H1 (cell line): ENCODE measurements at regions not wholly inside any gene's neighbourhood (a gene's known extent, or its start where the extent isn't known, plus 50 kb on each side); places are given as distances from the start of the nearest gene placed in this dataset.

Experiments used
- CTCF ChIA-PET: fragments of 300-600 bp; sonication (Branson Sonifier 250); formaldehyde crosslinking; loops from one replicate; lab custom pipeline; 2021; ENCODE audit not compliant: partially characterized antibody; lab: Charles Lee
- POLR2A ChIA-PET: fragments of 300-600 bp; sonication (Branson Sonifier 250); formaldehyde crosslinking; loops from one replicate; lab custom pipeline; 2021; ENCODE audit warnings: inconsistent platforms; ENCODE audit not compliant: partially characterized antibody; lab: Charles Lee
- DNase-seq, 2 experiments: peaks; one replicate each; pipeline versions ENCODE4 v3.0.0 to v3.0.0-alpha.2; 2010 to 2022; ENCODE audit warnings: low spot score in 2 of 2, low read depth in 1 of 2, mixed read lengths in 1 of 2
- FAIRE-seq: peaks from 2 replicates; lab custom pipeline; 2011; peaks lifted over from hg19 to GRCh38; lab: Jason Lieb, UNC
- H2AFZ ChIP-seq: 2 replicates; pipeline ENCODE4 v1.8.1; 2012; ENCODE audit warnings: low read length, inconsistent platforms
- H2AK5ac ChIP-seq: 2 replicates; pipeline ENCODE4 v1.6.1; 2013; ENCODE audit warnings: low read depth, low read length
- H2BK120ac ChIP-seq: replicated peaks from 2 replicates; pipeline ENCODE3; 2013; ENCODE audit warnings: low read depth, low read length, inconsistent platforms
- H2BK12ac ChIP-seq: 2 replicates; pipeline ENCODE4 v1.6.1; 2013; ENCODE audit warnings: low read depth, low read length
- H2BK15ac ChIP-seq: 2 replicates; pipeline ENCODE4 v1.6.1; 2013; ENCODE audit warnings: low read length
- H2BK20ac ChIP-seq: 2 replicates; pipeline ENCODE4 v1.6.1; 2013; ENCODE audit warnings: low read length
- H2BK5ac ChIP-seq: 2 replicates; pipeline ENCODE4 v1.6.1; 2013; ENCODE audit warnings: low read depth, low read length
- H3K14ac ChIP-seq: 2 replicates; pipeline ENCODE4 v1.6.1; 2013; ENCODE audit warnings: inconsistent platforms; ENCODE audit not compliant: insufficient read length
- H3K18ac ChIP-seq: 2 replicates; pipeline ENCODE4 v1.6.1; 2013; ENCODE audit warnings: low read length; ENCODE audit errors: extremely low read depth
- H3K23ac ChIP-seq: 2 replicates; pipeline ENCODE4 v1.6.1; 2013; ENCODE audit warnings: inconsistent platforms; ENCODE audit not compliant: insufficient read length
- H3K23me2 ChIP-seq: 2 replicates; pipeline ENCODE4 v1.6.1; 2013; ENCODE audit warnings: low read depth, low read length
- H3K27ac ChIP-seq: 2 replicates; pipeline ENCODE4 v1.6.1; 2011; ENCODE audit warnings: low read depth, low read length, inconsistent platforms
- H3K27me3 ChIP-seq, 4 experiments: replicated peaks in 1 of 4; 1 replicate in 1 of 4; 2 replicates in 3 of 4; pipeline versions ENCODE4 v1.6.1 to v1.8.1; 2011 to 2013; ENCODE audit warnings: low read length in 3 of 4, mild to moderate bottlenecking in 3 of 4, inconsistent platforms in 2 of 4, mixed read lengths in 2 of 4, moderate library complexity in 1 of 4; ENCODE audit not compliant: control insufficient read depth in 3 of 4, insufficient read depth in 3 of 4; ENCODE audit errors: extremely low read depth in 1 of 4
- H3K36me3 ChIP-seq, 4 experiments: 2 replicates each; pipeline versions ENCODE4 v1.6.1 to v1.8.1; 2011 to 2013; ENCODE audit warnings: mild to moderate bottlenecking in 4 of 4, low read length in 3 of 4, moderate library complexity in 2 of 4, control low read depth in 1 of 4, inconsistent platforms in 1 of 4; ENCODE audit not compliant: insufficient read depth in 4 of 4, control insufficient read depth in 2 of 4
- H3K4ac ChIP-seq: replicated peaks from 2 replicates; pipeline ENCODE3; 2013; ENCODE audit warnings: low read length, low read depth, mixed read lengths, inconsistent platforms; ENCODE audit not compliant: insufficient read length
- H3K4me1 ChIP-seq, 4 experiments: replicated peaks in 1 of 4; 1 replicate in 1 of 4; 2 replicates in 3 of 4; pipeline versions ENCODE4 v1.6.1 to v1.8.1; 2011 to 2013; ENCODE audit warnings: low read length in 3 of 4, inconsistent platforms in 2 of 4, mixed read lengths in 1 of 4; ENCODE audit not compliant: insufficient read depth in 4 of 4, control insufficient read depth in 3 of 4
- H3K4me2 ChIP-seq, 2 experiments: 2 replicates each; pipeline versions ENCODE4 v1.6.1 to v1.8.1; 2011 to 2013; ENCODE audit warnings: low read depth in 2 of 2, low read length in 2 of 2, control low read depth in 1 of 2, inconsistent platforms in 1 of 2, mild to moderate bottlenecking in 1 of 2; ENCODE audit not compliant: insufficient read depth in 1 of 2
- H3K4me3 ChIP-seq, 4 experiments: fragments of 200-600, 300-600 bp in 1 of 4; sonication (generic), shearing (Covaris generic), sonication (Bioruptor Twin) in 1 of 4; 2 replicates each; pipeline versions ENCODE4 v1.5.1 to v1.8.1; 2011 to 2016; ENCODE audit warnings: low read length in 4 of 4, low read depth in 3 of 4, control low read depth in 2 of 4, inconsistent platforms in 2 of 4, mild to moderate bottlenecking in 2 of 4, mixed read lengths in 1 of 4, moderate library complexity in 1 of 4; ENCODE audit not compliant: insufficient read depth in 2 of 4; ENCODE audit errors: extremely low read depth in 1 of 4
- H3K56ac ChIP-seq: replicated peaks from 2 replicates; pipeline ENCODE3; 2013; ENCODE audit warnings: low read depth, mild to moderate bottlenecking, mixed read lengths, low read length, inconsistent platforms; ENCODE audit not compliant: insufficient read length
- H3K79me1 ChIP-seq: 2 replicates; pipeline ENCODE4 v1.6.1; 2013; ENCODE audit warnings: low read depth, low read length, control low read depth
- H3K79me2 ChIP-seq, 2 experiments: 2 replicates each; pipeline versions ENCODE4 v1.6.1 to v1.8.1; 2012 to 2013; ENCODE audit warnings: low read length in 2 of 2, mild to moderate bottlenecking in 2 of 2, inconsistent platforms in 1 of 2; ENCODE audit not compliant: insufficient read depth in 2 of 2, control insufficient read depth in 1 of 2
- H3K9ac ChIP-seq, 4 experiments: replicated peaks in 1 of 4; 1 replicate in 1 of 4; 2 replicates in 3 of 4; pipeline versions ENCODE4 v1.6.1 to v1.8.1; 2011 to 2013; ENCODE audit warnings: low read depth in 3 of 4, low read length in 3 of 4, control low read depth in 2 of 4, mild to moderate bottlenecking in 2 of 4, moderate library complexity in 2 of 4, inconsistent platforms in 1 of 4; ENCODE audit errors: extremely low read depth in 1 of 4
- H3K9me3 ChIP-seq, 2 experiments: 2 replicates each; pipeline versions ENCODE4 v1.6.1 to v1.8.1; 2012 to 2013; ENCODE audit warnings: mild to moderate bottlenecking in 2 of 2, moderate library complexity in 2 of 2, control low read depth in 1 of 2, inconsistent platforms in 1 of 2, low read depth in 1 of 2, low read length in 1 of 2, mixed read lengths in 1 of 2; ENCODE audit not compliant: insufficient read depth in 2 of 2
- H4K20me1 ChIP-seq, 2 experiments: replicated peaks in 1 of 2; 2 replicates each; pipeline versions ENCODE3 to v1.8.1; 2011 to 2013; ENCODE audit warnings: inconsistent platforms in 2 of 2, low read length in 2 of 2, mild to moderate bottlenecking in 1 of 2; ENCODE audit not compliant: insufficient read depth in 2 of 2, control insufficient read depth in 1 of 2
- H4K5ac ChIP-seq: 2 replicates; pipeline ENCODE4 v1.6.1; 2013; ENCODE audit warnings: low read length, low read depth, mixed read lengths, inconsistent platforms; ENCODE audit not compliant: insufficient read length
- H4K8ac ChIP-seq: 2 replicates; pipeline ENCODE4 v1.8.0; 2013; ENCODE audit warnings: mild to moderate bottlenecking, moderate library complexity, low read length, inconsistent platforms; ENCODE audit not compliant: insufficient read depth; ENCODE audit errors: extremely low read depth
- H4K91ac ChIP-seq: replicated peaks from 2 replicates; pipeline ENCODE3; 2013; ENCODE audit warnings: low read length, mixed read lengths, inconsistent platforms; ENCODE audit not compliant: insufficient read length
- ATF2 ChIP-seq: IDR thresholded peaks from 2 replicates; pipeline ENCODE4 v1.6.1; 2012; ENCODE audit warnings: low read length, inconsistent platforms
- CEBPB ChIP-seq: IDR thresholded peaks from 2 replicates; pipeline ENCODE4 v1.6.1; 2012; ENCODE audit warnings: low read depth, low read length
- RNF2 ChIP-seq: fragments of 200-900, 300-1000 bp; sonication (generic); IDR thresholded peaks from 2 replicates; pipeline ENCODE4 v1.7.1; 2016; ENCODE audit warnings: borderline replicate concordance, low read depth, mild to moderate bottlenecking, antibody characterized with exemption, low read length; ENCODE audit not compliant: poor library complexity, severe bottlenecking; ENCODE audit errors: missing control alignments
- SP1 ChIP-seq: IDR thresholded peaks from 2 replicates; pipeline ENCODE4 v1.6.1; 2011; ENCODE audit warnings: low read depth, low read length
- SP4 ChIP-seq: IDR thresholded peaks from 2 replicates; pipeline ENCODE4 v1.6.1; 2012; ENCODE audit warnings: low read length, inconsistent platforms
- WGBS, 2 experiments: shearing (Covaris generic) in 1 of 2; methylation state at CpG; one replicate each; pipeline versions ENCODE4 v1.1.6 to v1.1.7; 2013 to 2015; ENCODE audit warnings: low lambda C conversion rate in 2 of 2, mixed read lengths in 2 of 2, inconsistent platforms in 1 of 2, low coverage in 1 of 2, missing lambda C conversion rate in 1 of 2; ENCODE audit not compliant: insufficient replicate concordance in 2 of 2, insufficient coverage in 1 of 2, insufficient read length in 1 of 2; ENCODE audit errors: extremely low coverage in 1 of 2, missing lambda C conversion rate in 1 of 2; 5-methylcytosine and 5-hydroxymethylcytosine counted together

- no peaks in the 10 kb centered on the region for H3K36me3 ChIP-seq
- H2BK20ac ChIP-seq = no peak overlapping the region
- no peak overlapping the region for H3K56ac ChIP-seq
- FAIRE-seq = no peak
- H3K4ac ChIP-seq = no peak overlapping the region
- no peak overlapping the region for H4K8ac ChIP-seq
- no peak overlapping the region for H4K5ac ChIP-seq
- no peak overlapping the region for H3K27ac ChIP-seq
- H2BK5ac ChIP-seq = no peak overlapping the region
- TF ChIP-seq ATF2 (no peak), CEBPB (no peak), SP4 (no peak), RNF2 (no peak), SP1 (no peak)
- H2AK5ac ChIP-seq = no peak overlapping the region
- no peak overlapping the region for H3K18ac ChIP-seq
- H3K14ac ChIP-seq = no peak overlapping the region
- no peaks in the 10 kb centered on the region for H3K9me3 ChIP-seq
- no peak overlapping the region for H2AFZ ChIP-seq
- WGBS, 2 experiments = 85% methylated on average over 4 of the region's 4 CpGs; no CpG with 5 or more reads in 1 of the 2 experiments
- no peaks in the 10 kb centered on the region; the same call in 1 of the 2 replicates for H3K23me2 ChIP-seq
- H2BK15ac ChIP-seq = no peak overlapping the region
- DNase-seq = no peak
- POLR2A ChIA-PET = no interaction called here
- no peak overlapping the region for H3K4me3 ChIP-seq
- H2BK12ac ChIP-seq = no peak overlapping the region
- H4K20me1 ChIP-seq = no peaks in the 10 kb centered on the region
- H4K91ac ChIP-seq = no peak overlapping the region
- no peaks in the 10 kb centered on the region; a peak in 1 of 7 replicates for H3K27me3 ChIP-seq
- CTCF ChIA-PET = interaction anchor here (1.0 kb wide), 1 partner anchor 9 kb away, joined by 5 read pairs; no protein-coding TSS in a partner anchor
- H3K4me2 ChIP-seq = no peak overlapping the region
- no peak overlapping the region for H3K23ac ChIP-seq
- H3K79me1 ChIP-seq = no peaks in the 10 kb centered on the region
- no peaks in the 10 kb centered on the region for H3K79me2 ChIP-seq
- no peaks in the 10 kb centered on the region for H3K4me1 ChIP-seq
- H2BK120ac ChIP-seq = no peak overlapping the region
- no peak overlapping the region for H3K9ac ChIP-seq
These were observed 119.8 kb upstream of the TSPAN5 start for GRCh38 chr4:98778206-98778605.
